ENCODE measurements at regions not wholly inside any gene's neighbourhood (a gene's known extent, or its start where the extent isn't known, plus 50 kb on each side); places are given as distances from the start of the nearest gene placed in this dataset.

DNA sequence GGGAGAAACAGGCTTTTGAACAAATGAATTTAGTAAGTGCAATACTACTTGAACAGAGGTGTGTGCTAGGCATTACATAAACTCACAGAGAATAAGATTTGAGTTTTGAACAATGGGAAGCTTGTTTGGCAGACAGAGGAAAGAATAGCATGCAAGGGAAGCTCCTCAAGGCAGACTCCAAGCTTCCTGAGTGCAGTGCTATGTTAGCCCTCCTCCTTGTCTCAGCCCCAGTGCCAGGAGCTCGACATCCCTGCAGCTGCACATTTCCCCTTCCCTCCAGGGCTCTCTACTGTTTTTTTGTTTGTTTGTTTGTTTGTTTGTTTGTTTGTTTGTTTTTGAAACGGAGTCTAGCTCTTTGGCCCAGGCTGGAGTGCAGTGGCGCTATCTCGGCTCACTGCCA, 237.5 kb downstream of the IPMK start:
- no peak for DNase-seq
- intact Hi-C loops (cut with micrococcal nuclease; ENCODE audit: unreplicated experiment) = no loop called here
- peaks cover 5% of the 10 kb centered on the region; the same call in 1 of the 2 replicates for H3K4me1 ChIP-seq
- BruUV-seq (replicated peaks) = no TSS peak
- Mint-ChIP-seq H3K36me3 (ENCODE audit: insufficient read depth, unreplicated experiment) (no peaks in the 10 kb centered on the region), H3K27me3 (ENCODE audit: insufficient read depth, unreplicated experiment) (peaks cover 10% of the 10 kb centered on the region), H3K4me3 (ENCODE audit: unreplicated experiment) (no peak overlapping the region), H3K4me1 (ENCODE audit: low read depth, unreplicated experiment) (no peaks in the 10 kb centered on the region), H3K27ac (ENCODE audit: unreplicated experiment) (no peak overlapping the region), H3K9me3 (ENCODE audit: unreplicated experiment) (peaks cover 22% of the 10 kb centered on the region)
- no peak overlapping the region for H3K4me3 ChIP-seq (ENCODE audit: low read depth, low read length)
- CTCF ChIA-PET = no interaction called here
- H3K9me3 ChIP-seq = no peaks in the 10 kb centered on the region
- TF ChIP-seq, protein P1, sequence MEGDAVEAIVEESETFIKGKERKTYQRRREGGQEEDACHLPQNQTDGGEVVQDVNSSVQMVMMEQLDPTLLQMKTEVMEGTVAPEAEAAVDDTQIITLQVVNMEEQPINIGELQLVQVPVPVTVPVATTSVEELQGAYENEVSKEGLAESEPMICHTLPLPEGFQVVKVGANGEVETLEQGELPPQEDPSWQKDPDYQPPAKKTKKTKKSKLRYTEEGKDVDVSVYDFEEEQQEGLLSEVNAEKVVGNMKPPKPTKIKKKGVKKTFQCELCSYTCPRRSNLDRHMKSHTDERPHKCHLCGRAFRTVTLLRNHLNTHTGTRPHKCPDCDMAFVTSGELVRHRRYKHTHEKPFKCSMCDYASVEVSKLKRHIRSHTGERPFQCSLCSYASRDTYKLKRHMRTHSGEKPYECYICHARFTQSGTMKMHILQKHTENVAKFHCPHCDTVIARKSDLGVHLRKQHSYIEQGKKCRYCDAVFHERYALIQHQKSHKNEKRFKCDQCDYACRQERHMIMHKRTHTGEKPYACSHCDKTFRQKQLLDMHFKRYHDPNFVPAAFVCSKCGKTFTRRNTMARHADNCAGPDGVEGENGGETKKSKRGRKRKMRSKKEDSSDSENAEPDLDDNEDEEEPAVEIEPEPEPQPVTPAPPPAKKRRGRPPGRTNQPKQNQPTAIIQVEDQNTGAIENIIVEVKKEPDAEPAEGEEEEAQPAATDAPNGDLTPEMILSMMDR (IDR thresholded peaks at IDR 0.05; ENCODE audit: insufficient read depth in 1 of 2, low read depth in 1 of 2, low read length in 1 of 2, severe bottlenecking in 1 of 2, unreplicated experiment in 1 of 2) = no peak
- POLR2A ChIA-PET = no interaction called here
- H3K27me3 ChIP-seq (replicated peaks; ENCODE audit: control insufficient read depth, insufficient read depth, low read length) = no peaks in the 10 kb centered on the region
- H3K36me3 ChIP-seq (ENCODE audit: control insufficient read depth, insufficient read depth, low read length) = no peaks in the 10 kb centered on the region

DNA sequence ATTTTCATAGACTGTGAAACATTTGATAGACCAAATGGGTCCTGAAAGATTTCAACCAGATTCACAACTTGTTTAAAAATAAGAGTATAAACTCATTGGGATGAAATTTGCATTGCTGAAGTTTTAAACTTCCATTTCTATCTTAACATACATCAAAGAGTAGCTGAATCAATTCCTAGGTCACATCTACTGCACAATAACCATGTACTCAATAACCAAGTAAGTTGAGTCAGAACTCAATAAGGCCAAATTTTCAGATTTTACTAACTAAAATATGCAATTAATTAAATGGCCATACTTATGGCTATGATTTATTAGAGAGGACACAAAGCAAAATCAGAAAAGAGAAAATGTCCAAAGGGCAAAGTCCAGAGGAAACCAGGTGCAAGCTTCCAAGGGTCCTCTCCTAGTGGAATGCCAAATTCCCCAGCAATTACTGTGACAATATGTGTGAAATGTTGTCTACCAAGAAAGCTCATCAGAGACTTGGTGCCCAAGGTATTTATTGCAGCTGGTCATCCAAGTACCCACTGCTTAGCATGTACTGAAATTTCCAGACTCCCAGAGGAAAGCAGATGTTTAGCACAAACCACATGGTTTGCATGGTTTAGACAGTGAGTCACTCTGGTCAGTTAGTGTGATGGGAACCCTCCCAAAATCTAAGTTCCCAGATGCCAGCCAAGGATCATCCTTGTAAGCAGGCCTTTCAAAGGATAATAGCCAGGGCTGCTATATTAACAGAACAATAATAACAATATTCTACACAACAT, 238.9 kb downstream of the IPMK start:
- Mint-ChIP-seq H3K9me3 (ENCODE audit: unreplicated experiment) (peaks cover 23% of the 10 kb centered on the region), H3K4me1 (ENCODE audit: low read depth, unreplicated experiment) (peaks cover 5% of the 10 kb centered on the region), H3K4me3 (ENCODE audit: unreplicated experiment) (no peak overlapping the region), H3K27ac (ENCODE audit: unreplicated experiment) (no peak overlapping the region), H3K36me3 (ENCODE audit: insufficient read depth, unreplicated experiment) (no peaks in the 10 kb centered on the region), H3K27me3 (ENCODE audit: insufficient read depth, unreplicated experiment) (no peaks in the 10 kb centered on the region)
- intact Hi-C loops (cut with micrococcal nuclease; ENCODE audit: unreplicated experiment) = no loop called here
- BruUV-seq (replicated peaks) = no TSS peak
- ChIA-PET POLR2A (no interaction called here), CTCF (no interaction called here)
- peaks cover 6% of the 10 kb centered on the region; the same call in 1 of the 2 replicates for H3K4me1 ChIP-seq
- no peaks in the 10 kb centered on the region for H3K27me3 ChIP-seq (replicated peaks; ENCODE audit: control insufficient read depth, insufficient read depth, low read length)
- DNase-seq = no peak
- H3K9me3 ChIP-seq = no peaks in the 10 kb centered on the region
- TF ChIP-seq, protein P1 (IDR thresholded peaks at IDR 0.05; ENCODE audit: insufficient read depth in 1 of 2, low read depth in 1 of 2, low read length in 1 of 2, severe bottlenecking in 1 of 2, unreplicated experiment in 1 of 2) = no peak
- H3K36me3 ChIP-seq (ENCODE audit: control insufficient read depth, insufficient read depth, low read length) = no peaks in the 10 kb centered on the region
- H3K4me3 ChIP-seq (ENCODE audit: low read depth, low read length) = no peak overlapping the region

DNA sequence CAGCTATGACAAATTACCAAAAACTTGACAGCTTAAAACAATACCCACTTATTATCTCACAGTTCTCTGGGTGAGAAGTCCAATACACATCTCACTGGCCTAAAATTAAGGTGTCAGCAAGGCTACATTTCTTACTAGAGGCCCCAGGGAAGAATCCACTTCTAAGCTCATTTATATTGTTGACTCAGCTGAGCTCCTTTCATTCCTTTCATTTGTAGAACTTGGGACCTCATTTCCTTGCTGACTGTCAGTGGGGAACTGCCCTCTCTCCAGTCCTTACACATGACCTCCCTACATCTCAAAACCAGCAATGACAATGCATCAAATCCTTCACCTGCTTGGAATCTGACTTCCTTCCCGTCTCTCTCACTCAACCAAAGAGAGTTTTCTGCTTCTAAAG, 240.3 kb downstream of the IPMK start:
- Mint-ChIP-seq H3K9me3 (ENCODE audit: unreplicated experiment) (peaks cover 32% of the 10 kb centered on the region), H3K36me3 (ENCODE audit: insufficient read depth, unreplicated experiment) (peaks cover 6% of the 10 kb centered on the region), H3K4me1 (ENCODE audit: low read depth, unreplicated experiment) (peaks cover 13% of the 10 kb centered on the region), H3K27ac (ENCODE audit: unreplicated experiment) (no peak overlapping the region), H3K4me3 (ENCODE audit: unreplicated experiment) (no peak overlapping the region), H3K27me3 (ENCODE audit: insufficient read depth, unreplicated experiment) (no peaks in the 10 kb centered on the region)
- H3K9me3 ChIP-seq = peaks cover 6% of the 10 kb centered on the region
- CTCF ChIA-PET = no interaction called here
- no peak for DNase-seq
- BruUV-seq (replicated peaks) = no TSS peak
- no peaks in the 10 kb centered on the region for H3K36me3 ChIP-seq (ENCODE audit: control insufficient read depth, insufficient read depth, low read length)
- no peaks in the 10 kb centered on the region for H3K27me3 ChIP-seq (replicated peaks; ENCODE audit: control insufficient read depth, insufficient read depth, low read length)
- intact Hi-C loops (cut with micrococcal nuclease; ENCODE audit: unreplicated experiment) = no loop called here
- TF ChIP-seq, protein P1 (IDR thresholded peaks at IDR 0.05; ENCODE audit: insufficient read depth in 1 of 2, low read depth in 1 of 2, low read length in 1 of 2, severe bottlenecking in 1 of 2, unreplicated experiment in 1 of 2) = no peak
- H3K4me1 ChIP-seq = peaks cover 16% of the 10 kb centered on the region
- POLR2A ChIA-PET = interaction anchor here (0.6 kb wide), 1 partner anchor 213 kb away, joined by 4 read pairs; no protein-coding TSS in a partner anchor
- no peak overlapping the region for H3K4me3 ChIP-seq (ENCODE audit: low read depth, low read length)

Measured in Caco-2 (cell line).